B cell (primary cell): ENCODE measurements at regions not wholly inside any gene's neighbourhood (a gene's known extent, or its start where the extent isn't known, plus 50 kb on each side); places are given as distances from the start of the nearest gene placed in this dataset.
"Not testable (repeated sequence)": the region's sequence is repeated elsewhere in the genome, so short reads cannot be mapped to it uniquely, and the experiment has no call there.

Experiments
- ATAC-seq: fragments of 200-7000 bp; cut with Tn5 transposase; one replicate; pipeline ENCODE4 v1.10.0; 2021; ENCODE audit warnings: low read depth, mild to moderate bottlenecking, moderate number of reproducible peaks, moderate library complexity
- CTCF ChIA-PET: fragments of 350-600 bp; sonication (Branson Sonifier 250); formaldehyde crosslinking; loops from one replicate; lab custom pipeline; 2021; ENCODE audit warnings: antibody characterized with exemption, inconsistent platforms; lab: Charles Lee
- POLR2A ChIA-PET: fragments of 350-600 bp; sonication (Branson Sonifier 250); formaldehyde crosslinking; loops from one replicate; lab custom pipeline; 2021; ENCODE audit warnings: antibody characterized with exemption; lab: Charles Lee
- DNase-seq: peaks from one replicate; pipeline ENCODE4 v3.0.0; 2013
- H2AFZ ChIP-seq: 2 replicates; pipeline ENCODE4 v1.6.1; 2012; ENCODE audit warnings: mild to moderate bottlenecking, low read depth, low read length; ENCODE audit not compliant: insufficient read depth, poor library complexity, severe bottlenecking
- H3K27ac ChIP-seq, 2 donors: 1 replicate in 1 of 2; 2 replicates in 1 of 2; pipeline ENCODE4 v1.5.1; 2012 to 2013; ENCODE audit warnings: low read length in 2 of 2, mild to moderate bottlenecking in 2 of 2, moderate library complexity in 1 of 2
- H3K27me3 ChIP-seq, 4 experiments: fragments of 200-600 bp in 1 of 4; sonication (generic) in 1 of 4; replicated peaks in 1 of 4; 1 replicate in 2 of 4; 2 replicates in 2 of 4; pipeline versions ENCODE4 v1.6.1 to v1.7.0; 2013 to 2016; ENCODE audit warnings: low read length in 3 of 4, mild to moderate bottlenecking in 2 of 4, mixed read lengths in 1 of 4, moderate library complexity in 1 of 4; ENCODE audit not compliant: insufficient read depth in 4 of 4, control insufficient read depth in 3 of 4; ENCODE audit errors: control extremely low read depth in 1 of 4
- H3K36me3 ChIP-seq, 2 experiments: replicated peaks in 1 of 2; 1 replicate in 1 of 2; 2 replicates in 1 of 2; pipeline versions ENCODE4 v1.6.1 to v1.7.1; 2013; ENCODE audit warnings: low read length in 1 of 2; ENCODE audit not compliant: insufficient read depth in 2 of 2, control insufficient read depth in 1 of 2; ENCODE audit errors: control extremely low read depth in 1 of 2, extremely low read depth in 1 of 2
- H3K4me1 ChIP-seq, 2 donors: fragments of 200-600 bp in 1 of 2; sonication (generic) in 1 of 2; 1 replicate in 1 of 2; 2 replicates in 1 of 2; pipeline versions ENCODE4 v1.5.1 to v1.6.1; 2013 to 2017; ENCODE audit warnings: low read length in 2 of 2; ENCODE audit not compliant: control insufficient read depth in 2 of 2, insufficient read depth in 2 of 2
- H3K4me2 ChIP-seq: replicated peaks from 2 replicates; pipeline ENCODE3; 2012; ENCODE audit warnings: mild to moderate bottlenecking, low read depth, low read length; ENCODE audit not compliant: poor library complexity, severe bottlenecking
- H3K4me3 ChIP-seq, 5 experiments: fragments of 200-600 bp in 1 of 5; sonication (generic) in 1 of 5; 1 replicate in 3 of 5; 2 replicates in 2 of 5; pipeline versions ENCODE4 v1.5.1 to v1.7.0; 2011 to 2016; ENCODE audit warnings: low read length in 4 of 5, mild to moderate bottlenecking in 4 of 5, low read depth in 2 of 5, control low read depth in 1 of 5, moderate library complexity in 1 of 5; ENCODE audit not compliant: insufficient read depth in 1 of 5; ENCODE audit errors: control extremely low read depth in 1 of 5, extremely low read depth in 1 of 5
- H3K79me2 ChIP-seq: fragments of 200-600 bp; sonication (generic); one replicate; pipeline ENCODE4 v1.6.0; 2016; ENCODE audit warnings: low read length; ENCODE audit not compliant: control insufficient read depth, insufficient read depth
- H3K9ac ChIP-seq: fragments of 200-600 bp; sonication (generic); 2 replicates; pipeline ENCODE4 v1.6.1; 2017; ENCODE audit warnings: mild to moderate bottlenecking, low read length, moderate library complexity
- H3K9me3 ChIP-seq, 3 donors: one replicate each; pipeline versions ENCODE4 v1.6.1 to v1.7.1; 2013; ENCODE audit warnings: low read length in 2 of 3; ENCODE audit not compliant: control insufficient read depth in 2 of 3, insufficient read depth in 1 of 3; ENCODE audit errors: control extremely low read depth in 1 of 3
- H4K20me1 ChIP-seq: 2 replicates; pipeline ENCODE4 v1.6.0; 2012; ENCODE audit warnings: mild to moderate bottlenecking, low read length; ENCODE audit not compliant: insufficient read depth, control insufficient read depth, poor library complexity, severe bottlenecking
- H3K27ac Mint-ChIP-seq: one replicate; pipeline ENCODE4 v1.8.0; 2021; ENCODE audit warnings: mixed read lengths
- H3K27me3 Mint-ChIP-seq: one replicate; pipeline ENCODE4 v1.8.0; 2021; ENCODE audit warnings: mixed read lengths
- H3K4me1 Mint-ChIP-seq: one replicate; pipeline ENCODE4 v1.8.0; 2021; ENCODE audit warnings: mixed read lengths
- H3K4me3 Mint-ChIP-seq: one replicate; pipeline ENCODE4 v1.8.0; 2021; ENCODE audit warnings: mixed read lengths
- H3K9me3 Mint-ChIP-seq: one replicate; pipeline ENCODE4 v1.8.0; 2022; ENCODE audit warnings: mixed read lengths; ENCODE audit not compliant: insufficient read depth
- EZH2 ChIP-seq: IDR thresholded peaks from 2 replicates; pipeline ENCODE4 v1.6.1; 2012; ENCODE audit warnings: borderline replicate concordance, low read depth, mild to moderate bottlenecking, moderate library complexity, low read length; ENCODE audit not compliant: insufficient read depth, poor library complexity, severe bottlenecking
- WGBS: methylation state at CpG from one replicate; pipeline ENCODE4 v1.1.5; 2013; ENCODE audit warnings: missing lambda C conversion rate; ENCODE audit not compliant: insufficient coverage; 5-methylcytosine and 5-hydroxymethylcytosine counted together
- intact Hi-C: fragments of 100-400 bp; cut with micrococcal nuclease; formaldehyde crosslinking; loops from one replicate; pipeline ENCODE4 v1.10.0; 2022
- TF ChIP-seq, protein P1 (sequence below): fragments of 200-600 bp; IDR thresholded peaks from one replicate; pipeline ENCODE4 v1.8.0; 2022; ENCODE audit warnings: antibody characterized with exemption, mild to moderate bottlenecking

DNA sequence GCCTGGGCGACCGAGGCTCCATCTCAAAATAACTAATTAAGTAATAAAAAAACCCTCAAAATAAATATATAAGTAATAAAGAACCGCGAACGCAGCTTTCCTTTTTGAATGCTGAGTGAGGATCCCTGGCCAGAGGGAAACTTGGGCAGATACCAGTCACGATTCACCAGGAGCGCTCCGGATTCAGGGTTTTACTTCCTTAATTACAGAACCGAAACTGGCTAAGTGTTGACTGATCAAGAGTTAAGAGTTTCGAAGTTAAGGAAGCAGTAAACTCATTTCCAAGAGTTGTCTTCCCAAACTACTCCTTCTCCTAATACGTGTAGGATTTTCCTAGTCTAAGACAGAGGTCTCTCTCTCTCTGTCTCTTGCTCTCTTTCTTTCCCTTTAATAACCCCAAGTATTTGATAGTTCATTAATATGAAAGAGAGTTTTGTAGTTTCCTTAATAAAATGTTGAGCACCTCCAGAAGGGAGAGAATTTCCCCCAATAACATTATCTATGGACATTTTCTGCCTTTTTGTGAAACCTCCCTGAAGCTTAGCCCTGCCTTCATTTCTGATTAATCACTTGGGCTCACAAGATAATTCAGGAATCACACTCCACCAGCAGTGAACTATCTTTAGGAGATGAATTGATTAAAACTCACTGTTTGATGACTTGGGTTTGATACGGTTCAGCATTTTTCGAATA lies 61.4 kb upstream of the ZNF217 start:
- Mint-ChIP-seq H3K4me3 (peak overlapping the region; percentile 80), H3K27ac (peak overlapping the region; percentile 88), H3K4me1 (peaks cover 61% of the 10 kb centered on the region), H3K27me3 (no peaks in the 10 kb centered on the region), H3K9me3 (no peaks in the 10 kb centered on the region)
- TF ChIP-seq, protein P1, sequence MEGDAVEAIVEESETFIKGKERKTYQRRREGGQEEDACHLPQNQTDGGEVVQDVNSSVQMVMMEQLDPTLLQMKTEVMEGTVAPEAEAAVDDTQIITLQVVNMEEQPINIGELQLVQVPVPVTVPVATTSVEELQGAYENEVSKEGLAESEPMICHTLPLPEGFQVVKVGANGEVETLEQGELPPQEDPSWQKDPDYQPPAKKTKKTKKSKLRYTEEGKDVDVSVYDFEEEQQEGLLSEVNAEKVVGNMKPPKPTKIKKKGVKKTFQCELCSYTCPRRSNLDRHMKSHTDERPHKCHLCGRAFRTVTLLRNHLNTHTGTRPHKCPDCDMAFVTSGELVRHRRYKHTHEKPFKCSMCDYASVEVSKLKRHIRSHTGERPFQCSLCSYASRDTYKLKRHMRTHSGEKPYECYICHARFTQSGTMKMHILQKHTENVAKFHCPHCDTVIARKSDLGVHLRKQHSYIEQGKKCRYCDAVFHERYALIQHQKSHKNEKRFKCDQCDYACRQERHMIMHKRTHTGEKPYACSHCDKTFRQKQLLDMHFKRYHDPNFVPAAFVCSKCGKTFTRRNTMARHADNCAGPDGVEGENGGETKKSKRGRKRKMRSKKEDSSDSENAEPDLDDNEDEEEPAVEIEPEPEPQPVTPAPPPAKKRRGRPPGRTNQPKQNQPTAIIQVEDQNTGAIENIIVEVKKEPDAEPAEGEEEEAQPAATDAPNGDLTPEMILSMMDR: no peak
- no peak for TF ChIP-seq EZH2
- peak overlapping the region; percentile 11 to 53 (median 23) for H3K4me3 ChIP-seq
- peaks cover 54 to 63% of the 10 kb centered on the region in 2 donors for H3K4me1 ChIP-seq
- H3K79me2 ChIP-seq: no peaks in the 10 kb centered on the region
- WGBS: 0% methylated on average over 3 of the region's 13 CpGs
- peak overlapping the region; percentile 41 for H2AFZ ChIP-seq
- peak overlapping the region; percentile 49 for H3K9ac ChIP-seq
- no peaks in the 10 kb centered on the region for H3K27me3 ChIP-seq
- intact Hi-C loops: loop anchor here (5.0 kb wide), 2 partner anchors 33 to 212 kb away; no protein-coding TSS in a partner anchor
- no peaks in the 10 kb centered on the region for H4K20me1 ChIP-seq
- CTCF ChIA-PET: interaction anchor here (1.0 kb wide), 1 partner anchor 38 kb away, joined by 3 read pairs; no protein-coding TSS in a partner anchor
- H3K27ac ChIP-seq: peak overlapping the region; percentile 64 to 80
- DNase-seq (peak; percentile 77), ATAC-seq (peak; percentile 57)
- POLR2A ChIA-PET: no interaction called here
- H3K9me3 ChIP-seq: no peaks in the 10 kb centered on the region
- H3K36me3 ChIP-seq: no peaks in the 10 kb centered on the region
- peak overlapping the region; percentile 68 for H3K4me2 ChIP-seq

DNA sequence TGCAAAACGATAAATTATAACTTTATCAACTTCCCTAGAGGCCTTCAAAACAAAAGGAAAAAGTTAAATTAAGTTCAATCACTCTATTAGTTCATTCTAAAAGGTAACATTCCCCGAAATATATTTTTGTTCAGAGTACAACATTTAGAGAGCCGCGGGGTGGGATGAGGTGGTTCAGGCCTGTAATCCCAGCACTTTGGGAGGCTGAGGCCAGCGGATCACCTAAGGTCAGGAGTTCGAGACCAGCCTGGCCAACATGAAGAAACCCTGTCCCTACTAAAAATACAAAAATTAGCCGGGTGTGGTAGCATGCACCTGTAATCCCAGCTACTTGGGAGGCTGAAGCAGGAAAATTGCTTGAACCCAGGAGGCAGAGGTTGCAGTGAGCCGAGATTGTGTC lies 60.9 kb upstream of the ZNF217 start:
- CTCF ChIA-PET, H3K36me3 ChIP-seq, H3K27me3 Mint-ChIP-seq, H3K9me3 Mint-ChIP-seq, H4K20me1 ChIP-seq, H3K27me3 ChIP-seq, DNase-seq, intact Hi-C loops, H3K9me3 ChIP-seq, POLR2A ChIA-PET, H3K79me2 ChIP-seq, ATAC-seq, H3K9ac ChIP-seq: not testable (repeated sequence)
- Histone ChIP-seq H3K4me1 (peaks cover 51 to 60% of the 10 kb centered on the region in 2 donors), H3K4me2 (peak overlapping the region; percentile 68), H2AFZ (peak overlapping the region; percentile 41), H3K4me3 (peak overlapping the region in 3 of 5 experiments; percentile 23 to 53 (median 34)), H3K27ac (peak overlapping the region; percentile 11 to 64)
- 100% methylated on average over 3 of the region's 8 CpGs for WGBS
- Mint-ChIP-seq H3K4me3 (peak overlapping the region; percentile 39), H3K4me1 (peaks cover 57% of the 10 kb centered on the region), H3K27ac (peak overlapping the region; percentile 71)
